ENCODE measurements at regions not wholly inside any gene's neighbourhood (a gene's known extent, or its start where the extent isn't known, plus 50 kb on each side); places are given as distances from the start of the nearest gene placed in this dataset.

GRCh38 chr18:43581936-43582519 is 304.7 kb upstream of the SYT4 start:
- TF ChIP-seq CTCF (IDR thresholded peaks at IDR 0.05; ENCODE audit: borderline replicate concordance, control extremely low read depth, extremely low read depth, insufficient read depth, missing control alignments) = no peak
- no peak for DNase-seq (ENCODE audit: low spot score)
- in situ Hi-C loops (cut with MboI; ENCODE audit: low sequenced_read_pairs, unreplicated experiment) = no loop called here

DNA sequence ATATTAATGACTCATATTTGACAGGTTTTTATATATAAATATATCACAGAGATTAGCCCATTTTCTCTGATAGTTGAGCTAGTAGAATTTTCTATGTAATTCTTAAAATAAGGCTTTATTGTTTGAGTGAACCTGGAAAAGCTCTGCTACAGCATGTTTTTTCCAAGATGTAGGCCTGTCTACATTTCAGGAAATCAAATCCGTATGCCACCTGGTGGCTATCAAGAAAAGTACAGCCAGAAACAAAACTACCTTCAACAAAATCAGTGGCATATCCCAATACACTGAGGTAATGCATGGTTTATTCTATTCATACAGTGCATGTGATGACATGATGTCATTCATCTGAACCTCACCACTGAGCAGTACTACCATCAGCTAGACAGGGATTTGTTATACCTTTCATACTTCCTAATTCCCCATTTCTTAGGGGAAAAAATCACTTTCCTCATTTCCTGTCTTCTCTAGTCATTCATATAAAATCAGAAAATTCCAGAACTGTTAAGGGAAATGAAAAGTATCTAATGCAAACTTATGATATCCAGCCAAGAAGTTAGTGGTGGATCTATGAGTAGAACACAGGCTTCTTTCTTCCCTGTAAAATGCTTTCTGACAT is 310.4 kb upstream of the SYT4 start:
- peak; percentile 48 for TF ChIP-seq CTCF (IDR thresholded peaks at IDR 0.05; ENCODE audit: borderline replicate concordance, control extremely low read depth, extremely low read depth, insufficient read depth, missing control alignments)
- in situ Hi-C loops (cut with MboI; ENCODE audit: low sequenced_read_pairs, unreplicated experiment) = no loop called here
- DNase-seq (ENCODE audit: low spot score) = peak; percentile 50

GRCh38 chr18:43588838-43589237 is 311.5 kb upstream of the SYT4 start:
- in situ Hi-C loops (cut with MboI; ENCODE audit: low sequenced_read_pairs, unreplicated experiment) = no loop called here
- TF ChIP-seq CTCF (IDR thresholded peaks at IDR 0.05; ENCODE audit: borderline replicate concordance, control extremely low read depth, extremely low read depth, insufficient read depth, missing control alignments) = no peak
- no peak for DNase-seq (ENCODE audit: low spot score)

DNA sequence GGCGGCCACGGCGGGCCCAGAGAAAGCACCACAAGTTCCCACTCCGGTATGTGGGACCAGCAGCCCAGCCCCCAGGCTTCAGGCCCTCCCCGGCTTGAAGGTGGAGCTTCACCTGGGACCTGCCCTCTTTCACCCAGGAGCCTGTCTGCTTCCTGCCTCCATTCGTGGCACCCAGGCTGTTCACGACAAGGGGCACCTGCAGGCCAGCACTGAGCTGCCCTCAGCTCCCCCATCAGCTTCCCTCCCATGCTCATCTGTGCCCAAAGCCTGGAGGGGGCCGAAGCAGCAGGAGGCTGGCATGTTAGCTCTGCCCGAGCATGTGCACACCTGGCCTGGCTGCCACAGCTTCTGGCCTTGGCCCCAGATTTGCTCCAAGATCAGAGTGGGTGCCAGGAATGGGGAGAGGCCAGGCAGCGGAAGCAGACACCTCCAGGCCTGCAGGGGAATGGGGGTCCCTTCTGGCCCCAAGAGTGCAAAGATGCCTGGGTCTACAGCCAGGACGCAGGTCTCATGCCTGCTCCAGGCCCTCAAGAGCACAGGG is 312.4 kb upstream of the SYT4 start:
- TF ChIP-seq CTCF (IDR thresholded peaks at IDR 0.05; ENCODE audit: borderline replicate concordance, control extremely low read depth, extremely low read depth, insufficient read depth, missing control alignments) = no peak
- DNase-seq (ENCODE audit: low spot score) = no peak
- in situ Hi-C loops (cut with MboI; ENCODE audit: low sequenced_read_pairs, unreplicated experiment) = no loop called here

DNA sequence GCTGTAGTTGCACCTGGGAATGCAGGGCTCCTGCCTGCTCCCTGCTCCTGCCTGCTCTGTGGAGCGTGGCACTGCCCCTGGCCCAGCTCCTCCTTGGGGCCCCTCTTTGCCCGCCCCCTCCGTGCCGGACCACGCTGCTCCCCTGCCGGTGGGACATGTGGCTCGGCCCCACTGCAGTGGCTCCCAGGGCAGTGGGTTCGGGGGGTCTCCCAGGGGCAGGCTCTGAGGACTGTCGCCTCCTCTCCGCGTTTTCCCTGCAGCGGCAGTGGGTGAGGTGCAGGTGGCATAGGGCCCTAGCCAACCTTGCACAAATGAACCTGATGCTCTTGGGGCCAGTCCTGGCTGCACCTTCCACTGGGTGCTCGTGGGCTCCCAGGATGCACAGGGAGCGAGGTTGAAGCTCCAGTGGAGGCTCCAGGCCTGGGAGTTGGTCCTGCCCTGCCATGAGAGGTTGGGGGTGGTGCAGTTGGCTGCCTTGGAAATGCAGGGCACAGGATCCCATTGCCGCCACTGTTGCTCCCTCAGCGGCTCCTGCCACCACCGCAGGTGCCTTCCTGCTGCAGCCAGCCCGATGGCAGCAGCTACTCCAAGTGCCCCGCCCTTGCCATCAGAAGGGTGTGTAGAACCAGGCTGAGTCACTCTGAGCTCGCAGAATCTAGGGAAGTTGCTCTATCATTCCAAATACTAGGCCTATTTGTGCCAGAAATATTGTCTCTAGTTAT is 313.1 kb upstream of the SYT4 start:
- no peak for TF ChIP-seq CTCF (IDR thresholded peaks at IDR 0.05; ENCODE audit: borderline replicate concordance, control extremely low read depth, extremely low read depth, insufficient read depth, missing control alignments)
- in situ Hi-C loops (cut with MboI; ENCODE audit: low sequenced_read_pairs, unreplicated experiment) = no loop called here
- DNase-seq (ENCODE audit: low spot score) = no peak

DNA sequence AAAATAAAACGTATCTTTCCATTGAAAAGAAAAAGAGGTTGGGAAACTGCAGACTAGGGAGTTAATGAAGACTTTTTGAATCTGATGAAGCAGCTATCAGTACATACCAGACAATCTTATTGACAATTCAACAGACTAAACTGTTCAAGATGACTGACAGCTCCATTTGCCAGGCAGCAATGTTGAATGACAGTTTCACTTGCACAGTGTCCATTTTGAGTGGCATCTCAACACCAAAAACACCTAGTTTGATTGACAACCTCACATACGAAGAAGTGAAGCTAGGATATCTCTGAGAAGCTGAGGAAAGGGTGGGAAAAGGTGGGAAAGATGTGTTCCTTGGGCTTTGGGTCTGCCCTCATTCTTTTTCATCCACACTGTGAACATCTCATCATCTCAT is 315.0 kb upstream of the SYT4 start:
- TF ChIP-seq CTCF (IDR thresholded peaks at IDR 0.05; ENCODE audit: borderline replicate concordance, control extremely low read depth, extremely low read depth, insufficient read depth, missing control alignments) = no peak
- no peak for DNase-seq (ENCODE audit: low spot score)
- in situ Hi-C loops (cut with MboI; ENCODE audit: low sequenced_read_pairs, unreplicated experiment) = no loop called here
